ENCODE measurements at regions not wholly inside any gene's neighbourhood (a gene's known extent, or its start where the extent isn't known, plus 50 kb on each side); places are given as distances from the start of the nearest gene placed in this dataset.

DNA sequence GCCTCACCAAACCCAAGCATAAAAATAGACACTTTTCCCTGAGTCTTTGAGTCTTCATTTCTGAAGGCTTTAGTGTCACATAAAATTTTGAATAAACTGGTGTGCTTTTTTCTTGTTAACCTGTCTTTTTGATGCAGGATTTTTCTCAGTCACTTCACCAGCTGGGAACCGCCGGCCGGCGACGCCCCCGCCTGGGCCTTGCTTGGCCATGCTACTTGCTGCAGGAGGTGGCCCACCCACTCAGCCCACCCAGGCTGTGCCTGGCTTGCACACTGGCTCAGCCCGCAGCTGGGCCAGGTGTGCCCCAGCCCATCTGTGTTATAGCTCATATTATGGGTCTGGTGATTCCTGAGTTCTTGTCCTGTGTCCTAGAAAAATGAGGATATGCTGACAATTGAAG, 247.4 kb upstream of the CACNA2D1 start:
- Mint-ChIP-seq H3K27ac (no peak overlapping the region), H3K4me1 (no peaks in the 10 kb centered on the region), H3K9me3 (ENCODE audit: insufficient read depth) (no peaks in the 10 kb centered on the region), H3K27me3 (no peaks in the 10 kb centered on the region), H3K4me3 (no peak overlapping the region)
- intact Hi-C loops (cut with micrococcal nuclease) = no loop called here
- Histone ChIP-seq H3K79me2 (ENCODE audit: control insufficient read depth, insufficient read depth, low read length) (no peaks in the 10 kb centered on the region), H4K20me1 (ENCODE audit: control insufficient read depth, insufficient read depth, low read length, poor library complexity, severe bottlenecking) (no peaks in the 10 kb centered on the region), H3K4me3 (ENCODE audit: control extremely low read depth in 1 of 5, extremely low read depth in 1 of 5, insufficient read depth in 1 of 5, low read depth in 2 of 5, low read length in 4 of 5) (no peak overlapping the region), H3K27ac (ENCODE audit: low read length in 2 of 2) (no peak overlapping the region), H3K4me2 (replicated peaks; ENCODE audit: low read depth, low read length, poor library complexity, severe bottlenecking) (no peak overlapping the region), H3K36me3 (replicated peaks in 1 of 2; ENCODE audit: control extremely low read depth in 1 of 2, control insufficient read depth in 1 of 2, extremely low read depth in 1 of 2, insufficient read depth in 2 of 2, low read length in 1 of 2) (no peaks in the 10 kb centered on the region), H3K9ac (ENCODE audit: low read length) (no peak overlapping the region), H3K27me3 (replicated peaks in 1 of 4; ENCODE audit: control extremely low read depth in 1 of 4, control insufficient read depth in 3 of 4, insufficient read depth in 4 of 4, low read length in 3 of 4) (no peaks in the 10 kb centered on the region), H2AFZ (ENCODE audit: insufficient read depth, low read depth, low read length, poor library complexity, severe bottlenecking) (no peak overlapping the region), H3K4me1 (ENCODE audit: control insufficient read depth in 2 of 2, insufficient read depth in 2 of 2, low read length in 2 of 2) (no peaks in the 10 kb centered on the region), H3K9me3 (ENCODE audit: control extremely low read depth in 1 of 3, control insufficient read depth in 2 of 3, insufficient read depth in 1 of 3, low read length in 2 of 3) (peaks cover 0 to 10% (median 0%) of the 10 kb centered on the region in 3 donors)
- WGBS (ENCODE audit: insufficient coverage) = 100% methylated on average over 2 of the region's 7 CpGs
- ATAC-seq (ENCODE audit: low read depth) (no peak), DNase-seq (no peak)
- TF ChIP-seq, protein P1, sequence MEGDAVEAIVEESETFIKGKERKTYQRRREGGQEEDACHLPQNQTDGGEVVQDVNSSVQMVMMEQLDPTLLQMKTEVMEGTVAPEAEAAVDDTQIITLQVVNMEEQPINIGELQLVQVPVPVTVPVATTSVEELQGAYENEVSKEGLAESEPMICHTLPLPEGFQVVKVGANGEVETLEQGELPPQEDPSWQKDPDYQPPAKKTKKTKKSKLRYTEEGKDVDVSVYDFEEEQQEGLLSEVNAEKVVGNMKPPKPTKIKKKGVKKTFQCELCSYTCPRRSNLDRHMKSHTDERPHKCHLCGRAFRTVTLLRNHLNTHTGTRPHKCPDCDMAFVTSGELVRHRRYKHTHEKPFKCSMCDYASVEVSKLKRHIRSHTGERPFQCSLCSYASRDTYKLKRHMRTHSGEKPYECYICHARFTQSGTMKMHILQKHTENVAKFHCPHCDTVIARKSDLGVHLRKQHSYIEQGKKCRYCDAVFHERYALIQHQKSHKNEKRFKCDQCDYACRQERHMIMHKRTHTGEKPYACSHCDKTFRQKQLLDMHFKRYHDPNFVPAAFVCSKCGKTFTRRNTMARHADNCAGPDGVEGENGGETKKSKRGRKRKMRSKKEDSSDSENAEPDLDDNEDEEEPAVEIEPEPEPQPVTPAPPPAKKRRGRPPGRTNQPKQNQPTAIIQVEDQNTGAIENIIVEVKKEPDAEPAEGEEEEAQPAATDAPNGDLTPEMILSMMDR (IDR thresholded peaks at IDR 0.05) = no peak
- no peak for TF ChIP-seq EZH2 (IDR thresholded peaks at IDR 0.05; ENCODE audit: borderline replicate concordance, insufficient read depth, low read depth, low read length, poor library complexity, severe bottlenecking)
- ChIA-PET CTCF (no interaction called here), POLR2A (no interaction called here)

DNA sequence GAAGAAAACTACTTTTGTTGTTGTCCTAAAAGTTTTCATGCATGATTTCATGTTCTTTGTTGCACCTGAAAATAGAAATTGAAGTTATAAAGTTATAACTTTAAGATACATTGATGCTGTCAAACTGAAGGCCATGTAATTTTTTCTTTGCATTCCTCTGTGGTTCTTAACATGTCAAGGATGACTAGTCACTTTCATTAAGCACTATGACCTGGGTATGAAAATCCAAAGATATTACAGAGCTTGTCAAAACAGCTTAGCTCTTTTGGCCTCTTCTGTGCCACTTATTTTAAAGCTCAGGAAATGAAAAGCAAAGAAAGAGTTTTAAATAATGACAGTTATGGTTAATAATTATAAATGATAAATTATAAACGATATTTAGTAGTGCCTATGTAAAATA, 241.6 kb upstream of the CACNA2D1 start:
- Mint-ChIP-seq H3K4me1 (no peaks in the 10 kb centered on the region), H3K27me3 (no peaks in the 10 kb centered on the region), H3K9me3 (ENCODE audit: insufficient read depth) (no peaks in the 10 kb centered on the region), H3K4me3 (no peak overlapping the region), H3K27ac (no peak overlapping the region)
- ChIA-PET POLR2A (no interaction called here), CTCF (no interaction called here)
- TF ChIP-seq EZH2 (IDR thresholded peaks at IDR 0.05; ENCODE audit: borderline replicate concordance, insufficient read depth, low read depth, low read length, poor library complexity, severe bottlenecking) = no peak
- TF ChIP-seq, protein P1 (IDR thresholded peaks at IDR 0.05) = no peak
- H3K27ac ChIP-seq (ENCODE audit: low read length in 2 of 2) = no peak overlapping the region
- H3K9me3 ChIP-seq (ENCODE audit: control extremely low read depth in 1 of 3, control insufficient read depth in 2 of 3, insufficient read depth in 1 of 3, low read length in 2 of 3) = no peaks in the 10 kb centered on the region
- no peaks in the 10 kb centered on the region for H3K36me3 ChIP-seq (replicated peaks in 1 of 2; ENCODE audit: control extremely low read depth in 1 of 2, control insufficient read depth in 1 of 2, extremely low read depth in 1 of 2, insufficient read depth in 2 of 2, low read length in 1 of 2)
- H4K20me1 ChIP-seq (ENCODE audit: control insufficient read depth, insufficient read depth, low read length, poor library complexity, severe bottlenecking) = no peaks in the 10 kb centered on the region
- no peaks in the 10 kb centered on the region for H3K27me3 ChIP-seq (replicated peaks in 1 of 4; ENCODE audit: control extremely low read depth in 1 of 4, control insufficient read depth in 3 of 4, insufficient read depth in 4 of 4, low read length in 3 of 4)
- no CpG with 5 or more reads among the region's 1 CpG for WGBS (ENCODE audit: insufficient coverage)
- ATAC-seq (ENCODE audit: low read depth) (no peak), DNase-seq (no peak)
- H3K4me1 ChIP-seq (ENCODE audit: control insufficient read depth in 2 of 2, insufficient read depth in 2 of 2, low read length in 2 of 2) = no peaks in the 10 kb centered on the region
- H3K4me2 ChIP-seq (replicated peaks; ENCODE audit: low read depth, low read length, poor library complexity, severe bottlenecking) = no peak overlapping the region
- no peak overlapping the region for H3K9ac ChIP-seq (ENCODE audit: low read length)
- H2AFZ ChIP-seq (ENCODE audit: insufficient read depth, low read depth, low read length, poor library complexity, severe bottlenecking) = no peak overlapping the region
- intact Hi-C loops (cut with micrococcal nuclease) = no loop called here
- no peaks in the 10 kb centered on the region for H3K79me2 ChIP-seq (ENCODE audit: control insufficient read depth, insufficient read depth, low read length)
- no peak overlapping the region for H3K4me3 ChIP-seq (ENCODE audit: control extremely low read depth in 1 of 5, extremely low read depth in 1 of 5, insufficient read depth in 1 of 5, low read depth in 2 of 5, low read length in 4 of 5)

Measured in B cell (primary cell).